ENCODE measurements at regions not wholly inside any gene's neighbourhood (a gene's known extent, or its start where the extent isn't known, plus 50 kb on each side); places are given as distances from the start of the nearest gene placed in this dataset.

DNA sequence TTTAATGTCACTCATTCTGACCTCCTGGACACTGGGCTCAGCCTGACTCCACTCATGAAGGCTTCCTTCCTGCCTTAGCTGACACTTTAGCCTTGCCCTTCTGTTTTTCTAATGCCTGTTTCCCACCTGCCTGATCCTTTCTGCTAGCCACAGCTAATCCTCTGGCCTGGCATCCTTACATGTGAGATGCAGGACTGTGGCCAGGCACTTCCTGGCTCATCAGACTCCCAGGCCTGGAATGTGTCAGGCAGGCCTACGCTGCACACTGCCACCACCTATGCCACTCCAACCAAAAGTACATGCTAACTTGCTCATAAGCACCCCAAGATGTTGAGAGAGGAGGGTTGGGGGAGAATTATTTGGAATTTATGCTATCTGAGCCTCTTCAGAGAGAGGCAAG lies 138.8 kb upstream of the NALF2 start:
- Histone ChIP-seq H3K27me3 (replicated peaks; ENCODE audit: control insufficient read depth, insufficient read depth, low read length) (peaks cover 19% of the 10 kb centered on the region), H3K9me3 (ENCODE audit: control insufficient read depth, low read length) (no peaks in the 10 kb centered on the region)

DNA sequence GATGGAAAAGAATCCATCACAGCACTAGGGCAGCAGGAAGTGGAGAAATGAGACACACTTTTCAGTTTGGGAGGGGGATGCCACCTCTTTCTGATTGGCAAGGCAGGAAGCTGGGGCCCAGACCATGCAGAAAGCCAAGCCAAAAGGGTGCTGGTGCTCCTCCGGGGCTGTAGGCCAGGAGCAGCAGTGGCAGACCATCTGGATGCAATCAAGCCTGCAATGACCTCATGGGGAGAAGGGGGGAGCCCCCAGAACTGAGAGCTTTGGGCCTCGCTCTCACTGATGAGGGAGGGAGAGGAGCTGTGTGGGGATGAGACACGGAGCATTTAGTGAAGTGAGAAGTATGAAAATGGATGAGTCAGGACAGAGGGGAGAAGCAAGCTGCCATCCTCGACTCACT lies 141.3 kb upstream of the NALF2 start:
- peak; percentile 41 for DNase-seq (ENCODE audit: low read depth)

More for the DNA sequence above, 138.8 kb upstream of the NALF2 start:
- no peak for DNase-seq (ENCODE audit: low read depth)
- Histone ChIP-seq H3K36me3 (ENCODE audit: control insufficient read depth, insufficient read depth, low read length, severe bottlenecking) (no peaks in the 10 kb centered on the region), H3K4me3 (ENCODE audit: low read length) (no peak overlapping the region), H3K9ac (ENCODE audit: low read length) (no peak overlapping the region), H3K4me1 (ENCODE audit: control insufficient read depth, insufficient read depth, low read length) (peaks cover 35% of the 10 kb centered on the region)

DNA sequence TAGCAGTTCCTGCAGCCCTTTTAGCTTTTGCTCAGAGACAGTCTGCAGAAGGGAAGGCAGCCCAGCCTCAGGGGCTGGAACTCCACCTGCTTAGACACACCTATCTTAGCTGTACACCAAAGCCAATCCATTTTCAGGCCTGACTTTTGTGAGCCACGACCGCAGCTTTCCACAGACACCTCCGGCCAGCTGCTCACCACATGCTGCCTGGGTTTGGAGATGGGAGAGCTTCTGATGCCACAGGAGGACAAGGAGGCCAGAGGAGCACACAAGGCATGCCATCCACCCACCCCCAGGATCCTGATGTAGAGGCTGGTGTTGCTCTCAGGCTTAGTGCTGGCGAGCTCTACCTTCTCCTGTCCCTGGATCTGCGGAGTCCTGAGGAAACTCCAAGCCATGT lies 141.8 kb upstream of the NALF2 start:
- Histone ChIP-seq H3K27me3 (replicated peaks; ENCODE audit: control insufficient read depth, insufficient read depth, low read length) (peaks cover 13% of the 10 kb centered on the region), H3K9me3 (ENCODE audit: control insufficient read depth, low read length) (no peaks in the 10 kb centered on the region), H3K36me3 (ENCODE audit: control insufficient read depth, insufficient read depth, low read length, severe bottlenecking) (no peaks in the 10 kb centered on the region), H3K4me3 (ENCODE audit: low read length) (no peak overlapping the region), H3K4me1 (ENCODE audit: control insufficient read depth, insufficient read depth, low read length) (peaks cover 41% of the 10 kb centered on the region), H3K9ac (ENCODE audit: low read length) (peak overlapping the region; percentile 76)
- DNase-seq (ENCODE audit: low read depth), result no peak

More for the DNA sequence above, 141.3 kb upstream of the NALF2 start:
- Histone ChIP-seq H3K9ac (ENCODE audit: low read length) (peak overlapping the region; percentile 76), H3K4me1 (ENCODE audit: control insufficient read depth, insufficient read depth, low read length) (peaks cover 41% of the 10 kb centered on the region), H3K9me3 (ENCODE audit: control insufficient read depth, low read length) (no peaks in the 10 kb centered on the region), H3K27me3 (replicated peaks; ENCODE audit: control insufficient read depth, insufficient read depth, low read length) (peaks cover 13% of the 10 kb centered on the region), H3K4me3 (ENCODE audit: low read length) (no peak overlapping the region), H3K36me3 (ENCODE audit: control insufficient read depth, insufficient read depth, low read length, severe bottlenecking) (no peaks in the 10 kb centered on the region)

DNA sequence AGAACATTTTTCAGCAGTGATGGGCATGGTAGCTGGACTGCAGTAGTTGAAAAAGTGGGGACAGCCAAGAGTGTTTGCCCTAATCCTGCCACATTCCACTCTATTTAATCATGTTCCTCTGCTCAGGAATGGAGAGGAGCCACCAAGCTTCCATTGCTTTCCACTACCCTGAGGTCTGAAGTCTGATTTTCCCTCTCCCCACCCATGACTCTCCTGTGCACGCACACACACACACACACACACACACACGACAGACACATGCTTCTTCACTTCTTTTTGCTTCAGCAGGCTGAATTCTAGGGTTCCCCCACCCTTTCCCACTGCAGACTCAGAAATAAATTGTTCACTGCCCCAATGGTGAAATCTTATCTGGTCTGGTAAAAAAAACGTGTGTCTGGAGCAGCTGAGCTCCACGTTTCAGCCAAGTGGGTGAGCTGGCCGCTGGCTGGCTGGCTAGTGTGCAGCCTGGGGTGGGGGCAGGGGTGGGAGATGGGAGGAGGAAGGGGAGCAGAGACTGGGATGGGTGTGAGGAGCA lies 142.7 kb upstream of the NALF2 start:
- H3K4me1 ChIP-seq (ENCODE audit: control insufficient read depth, insufficient read depth, low read length), result peaks cover 41% of the 10 kb centered on the region
- H3K27me3 ChIP-seq (replicated peaks; ENCODE audit: control insufficient read depth, insufficient read depth, low read length), result peaks cover 13% of the 10 kb centered on the region
- no peak overlapping the region for H3K4me3 ChIP-seq (ENCODE audit: low read length)
- H3K9me3 ChIP-seq (ENCODE audit: control insufficient read depth, low read length), result no peaks in the 10 kb centered on the region
- DNase-seq (ENCODE audit: low read depth), result peak; percentile 50
- peak overlapping the region; percentile 76 for H3K9ac ChIP-seq (ENCODE audit: low read length)
- no peaks in the 10 kb centered on the region for H3K36me3 ChIP-seq (ENCODE audit: control insufficient read depth, insufficient read depth, low read length, severe bottlenecking)

DNA sequence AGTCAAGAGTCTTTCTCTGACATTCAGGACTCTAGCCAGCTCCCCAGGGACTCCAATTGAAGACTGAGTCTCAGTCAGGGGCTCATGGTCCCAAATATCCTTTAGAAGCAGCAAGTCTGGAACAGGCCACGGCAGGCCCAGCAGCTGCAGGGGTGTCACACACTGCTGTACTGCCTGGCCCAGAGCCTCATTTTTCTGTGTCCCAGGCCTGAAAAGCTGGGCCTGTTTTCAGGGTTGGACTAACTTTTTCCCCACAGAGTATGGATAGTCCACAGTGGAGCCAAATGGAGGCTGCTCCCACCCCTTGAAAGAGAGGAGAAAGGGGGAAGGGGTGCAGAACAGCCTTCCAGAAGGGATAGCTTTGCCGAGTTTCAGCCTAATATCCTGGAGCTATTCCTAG lies 146.8 kb upstream of the NALF2 start:
- DNase-seq (ENCODE audit: low read depth), result no peak
- Histone ChIP-seq H3K9ac (ENCODE audit: low read length) (peak overlapping the region; percentile 25), H3K9me3 (ENCODE audit: control insufficient read depth, low read length) (peaks cover 9% of the 10 kb centered on the region), H3K27me3 (replicated peaks; ENCODE audit: control insufficient read depth, insufficient read depth, low read length) (peaks cover 7% of the 10 kb centered on the region), H3K4me3 (ENCODE audit: low read length) (no peak overlapping the region), H3K36me3 (ENCODE audit: control insufficient read depth, insufficient read depth, low read length, severe bottlenecking) (no peaks in the 10 kb centered on the region), H3K4me1 (ENCODE audit: control insufficient read depth, insufficient read depth, low read length) (peaks cover 19% of the 10 kb centered on the region)

DNA sequence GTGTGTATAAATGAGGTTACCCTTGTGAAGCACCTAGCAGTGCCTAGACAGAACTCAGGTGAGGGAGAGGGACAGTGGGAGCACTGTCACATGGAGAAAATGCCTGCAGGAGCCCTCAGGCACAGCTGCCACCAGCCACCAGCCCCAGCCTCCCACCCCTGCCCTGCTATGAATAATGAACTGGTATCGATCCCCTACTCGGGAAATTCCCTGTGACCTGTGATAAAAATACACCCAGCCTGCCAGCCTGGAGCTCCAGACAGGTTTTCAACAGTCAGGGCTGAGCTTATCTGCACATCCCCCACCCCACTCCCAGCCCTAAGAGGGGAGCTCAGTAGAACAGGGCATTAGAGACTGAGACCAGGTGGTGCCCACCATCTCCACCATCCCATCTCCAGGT lies 159.6 kb upstream of the PJA1 start:
- Histone ChIP-seq H3K9ac (ENCODE audit: low read length) (no peak overlapping the region), H3K9me3 (ENCODE audit: control insufficient read depth, low read length) (peaks cover 8% of the 10 kb centered on the region), H3K27me3 (replicated peaks; ENCODE audit: control insufficient read depth, insufficient read depth, low read length) (peaks cover 22% of the 10 kb centered on the region), H3K4me1 (ENCODE audit: control insufficient read depth, insufficient read depth, low read length) (no peaks in the 10 kb centered on the region), H3K36me3 (ENCODE audit: control insufficient read depth, insufficient read depth, low read length, severe bottlenecking) (no peaks in the 10 kb centered on the region), H3K4me3 (ENCODE audit: low read length) (no peak overlapping the region)
- no peak for DNase-seq (ENCODE audit: low read depth)

DNA sequence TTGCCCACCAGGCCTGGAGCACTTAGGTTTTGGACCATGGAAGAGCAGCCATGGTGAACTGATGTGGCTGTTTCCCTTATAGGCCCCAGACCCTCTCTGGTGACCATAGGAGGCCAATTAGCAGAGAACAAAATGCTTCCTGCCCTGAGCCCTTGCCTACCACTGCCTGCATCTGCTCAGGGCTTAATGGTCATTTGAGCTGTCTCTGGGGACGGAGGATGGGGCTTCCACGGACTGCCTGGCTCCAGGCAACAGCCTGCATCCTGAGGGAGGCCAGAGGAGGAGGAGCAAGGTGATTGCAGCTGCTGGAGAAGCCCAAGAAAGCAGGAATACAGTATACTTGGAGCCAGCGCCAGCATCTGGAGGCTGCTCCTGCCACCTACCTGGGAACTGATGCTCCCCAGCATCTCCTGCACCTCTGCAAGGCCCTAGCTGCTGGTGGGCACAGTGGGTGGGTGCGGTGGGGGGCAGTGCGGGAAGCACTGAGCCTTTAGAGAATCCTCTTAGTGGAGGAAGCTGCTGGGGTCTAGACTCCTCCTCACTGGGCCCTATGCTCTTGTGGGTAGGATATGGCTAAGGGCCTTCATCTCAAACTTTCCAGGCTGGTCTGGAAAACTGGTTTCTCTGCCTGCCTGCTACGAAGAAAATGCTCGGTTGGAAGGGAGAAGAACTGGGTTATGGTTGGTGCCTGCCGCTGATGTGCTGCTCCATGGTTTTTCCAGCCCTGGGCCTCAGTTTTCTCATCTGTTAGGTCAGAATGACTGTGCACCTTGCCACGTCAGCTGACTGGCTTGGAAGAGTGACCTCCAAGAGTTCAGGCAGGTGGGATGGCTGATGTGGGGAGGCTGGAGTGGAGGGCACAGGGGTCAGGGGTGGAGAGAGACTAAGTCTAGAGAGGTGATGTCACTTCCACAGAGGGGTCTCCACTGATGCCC lies 158.8 kb upstream of the PJA1 start:
- Histone ChIP-seq H3K36me3 (ENCODE audit: control insufficient read depth, insufficient read depth, low read length, severe bottlenecking) (no peaks in the 10 kb centered on the region), H3K9ac (ENCODE audit: low read length) (no peak overlapping the region), H3K4me1 (ENCODE audit: control insufficient read depth, insufficient read depth, low read length) (no peaks in the 10 kb centered on the region), H3K27me3 (replicated peaks; ENCODE audit: control insufficient read depth, insufficient read depth, low read length) (peaks cover 22% of the 10 kb centered on the region), H3K4me3 (ENCODE audit: low read length) (no peak overlapping the region), H3K9me3 (ENCODE audit: control insufficient read depth, low read length) (peaks cover 3% of the 10 kb centered on the region)
- DNase-seq (ENCODE audit: low read depth), result no peak

DNA sequence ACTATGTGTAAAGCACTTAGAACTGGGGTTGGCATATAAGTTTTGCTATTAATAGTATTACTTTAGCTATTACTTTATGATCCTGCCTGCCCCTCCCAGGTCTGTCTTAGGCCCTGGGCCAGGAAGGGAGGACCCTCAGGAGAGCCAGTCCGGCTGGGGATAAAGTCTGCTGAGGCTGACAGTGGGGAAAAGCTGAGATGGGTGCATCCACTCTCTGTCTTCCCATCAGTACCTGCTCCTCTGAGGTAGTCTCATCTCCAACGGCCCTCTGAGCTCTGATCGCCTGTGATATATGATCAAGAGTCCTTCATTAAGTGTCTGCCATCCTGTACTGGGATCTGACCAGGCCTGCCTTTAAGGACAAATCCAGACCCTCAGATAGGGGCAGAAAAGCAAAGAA lies 156.5 kb upstream of the PJA1 start:
- DNase-seq (ENCODE audit: low read depth), result no peak
- H3K9ac ChIP-seq (ENCODE audit: low read length), result no peak overlapping the region
- H3K9me3 ChIP-seq (ENCODE audit: control insufficient read depth, low read length), result no peaks in the 10 kb centered on the region
- H3K4me1 ChIP-seq (ENCODE audit: control insufficient read depth, insufficient read depth, low read length), result no peaks in the 10 kb centered on the region
- peaks cover 34% of the 10 kb centered on the region for H3K27me3 ChIP-seq (replicated peaks; ENCODE audit: control insufficient read depth, insufficient read depth, low read length)
- no peaks in the 10 kb centered on the region for H3K36me3 ChIP-seq (ENCODE audit: control insufficient read depth, insufficient read depth, low read length, severe bottlenecking)
- H3K4me3 ChIP-seq (ENCODE audit: low read length), result no peak overlapping the region

DNA sequence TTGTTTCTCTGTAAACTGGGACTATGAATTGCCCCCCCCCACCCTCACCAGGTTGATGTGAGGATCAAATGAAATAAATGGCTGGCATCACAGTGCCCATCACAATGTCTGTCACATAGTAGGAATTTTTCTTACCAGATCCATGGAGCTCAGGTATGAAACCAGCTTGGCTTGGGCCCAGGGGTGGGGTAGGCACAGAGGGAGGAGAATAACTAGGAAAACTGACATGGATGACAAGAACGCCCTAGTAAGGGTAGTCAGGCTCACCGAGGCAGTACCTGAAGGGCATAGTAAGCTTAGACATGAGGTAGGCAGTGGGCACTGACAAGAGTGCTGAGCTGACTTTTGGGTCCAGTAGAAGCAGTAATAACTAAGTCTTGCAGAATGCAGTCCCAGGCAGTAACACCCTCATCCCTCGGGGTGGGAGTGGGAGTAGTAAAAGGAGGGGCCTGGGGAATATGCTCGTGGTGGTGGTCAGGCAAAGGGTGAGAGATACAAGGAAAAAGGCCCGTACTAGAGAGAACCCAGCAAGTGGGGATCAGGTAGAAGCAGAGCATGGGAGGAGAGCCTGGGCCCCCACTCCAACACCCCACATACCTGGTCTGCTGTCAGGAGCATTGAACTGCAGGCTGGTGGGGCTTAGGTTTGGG lies 155.9 kb upstream of the PJA1 start:
- no peak for DNase-seq (ENCODE audit: low read depth)
- peaks cover 38% of the 10 kb centered on the region for H3K27me3 ChIP-seq (replicated peaks; ENCODE audit: control insufficient read depth, insufficient read depth, low read length)
- H3K9ac ChIP-seq (ENCODE audit: low read length), result no peak overlapping the region
- H3K9me3 ChIP-seq (ENCODE audit: control insufficient read depth, low read length), result no peaks in the 10 kb centered on the region
- H3K36me3 ChIP-seq (ENCODE audit: control insufficient read depth, insufficient read depth, low read length, severe bottlenecking), result no peaks in the 10 kb centered on the region
- no peak overlapping the region for H3K4me3 ChIP-seq (ENCODE audit: low read length)
- no peaks in the 10 kb centered on the region for H3K4me1 ChIP-seq (ENCODE audit: control insufficient read depth, insufficient read depth, low read length)

DNA sequence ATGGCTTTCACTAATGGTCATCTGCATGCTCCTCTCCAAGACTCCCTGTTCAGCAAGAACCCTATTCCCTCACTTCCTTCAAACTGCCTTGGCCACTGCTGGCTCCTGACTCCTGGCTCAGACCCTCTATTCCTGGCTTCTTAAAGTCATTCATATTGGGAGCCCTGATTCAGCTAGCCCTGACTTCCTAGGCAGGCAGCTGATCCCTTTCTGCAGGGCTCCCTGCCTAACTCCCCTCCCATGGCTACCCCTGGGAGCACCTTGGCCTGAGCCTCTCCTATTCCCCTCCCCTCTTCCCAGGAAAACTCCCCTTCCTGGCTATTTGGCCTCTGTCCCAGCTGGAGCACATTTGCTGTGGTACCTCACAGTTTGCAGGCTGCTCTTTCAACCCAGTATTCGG lies 154.9 kb upstream of the PJA1 start:
- DNase-seq (ENCODE audit: low read depth), result no peak

DNA sequence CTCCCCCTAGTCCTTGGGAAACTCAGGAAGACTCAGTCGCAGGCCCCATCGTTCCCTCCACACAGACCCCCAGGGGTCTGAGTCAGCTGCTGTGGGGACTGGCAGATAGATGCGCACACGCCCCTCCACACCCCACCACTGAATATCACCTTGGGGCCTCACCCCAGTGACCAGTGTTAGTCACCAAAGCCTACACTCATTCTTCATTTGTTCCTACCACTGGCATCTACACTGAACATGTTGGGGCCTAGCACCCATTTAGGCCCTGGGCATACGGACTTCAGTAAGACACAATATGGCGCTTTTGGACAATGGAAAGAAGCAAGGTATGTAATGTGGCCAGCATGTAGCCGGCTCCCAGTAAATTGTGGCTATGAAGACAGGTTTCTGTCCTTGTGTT lies 154.1 kb upstream of the PJA1 start:
- DNase-seq (ENCODE audit: low read depth), result no peak
- no peaks in the 10 kb centered on the region for H3K4me1 ChIP-seq (ENCODE audit: control insufficient read depth, insufficient read depth, low read length)
- H3K9me3 ChIP-seq (ENCODE audit: control insufficient read depth, low read length), result no peaks in the 10 kb centered on the region
- no peak overlapping the region for H3K9ac ChIP-seq (ENCODE audit: low read length)
- H3K27me3 ChIP-seq (replicated peaks; ENCODE audit: control insufficient read depth, insufficient read depth, low read length), result peaks cover 37% of the 10 kb centered on the region
- H3K4me3 ChIP-seq (ENCODE audit: low read length), result no peak overlapping the region
- no peaks in the 10 kb centered on the region for H3K36me3 ChIP-seq (ENCODE audit: control insufficient read depth, insufficient read depth, low read length, severe bottlenecking)

More for the DNA sequence above, 154.9 kb upstream of the PJA1 start:
- no peak overlapping the region for H3K4me3 ChIP-seq (ENCODE audit: low read length)
- no peaks in the 10 kb centered on the region for H3K9me3 ChIP-seq (ENCODE audit: control insufficient read depth, low read length)
- no peak overlapping the region for H3K9ac ChIP-seq (ENCODE audit: low read length)
- no peaks in the 10 kb centered on the region for H3K36me3 ChIP-seq (ENCODE audit: control insufficient read depth, insufficient read depth, low read length, severe bottlenecking)
- H3K4me1 ChIP-seq (ENCODE audit: control insufficient read depth, insufficient read depth, low read length), result no peaks in the 10 kb centered on the region
- peaks cover 37% of the 10 kb centered on the region for H3K27me3 ChIP-seq (replicated peaks; ENCODE audit: control insufficient read depth, insufficient read depth, low read length)

Measured in adipocyte (in vitro differentiated cells).